GM12878 (cell line): ENCODE measurements at regions not wholly inside any gene's neighbourhood (a gene's known extent, or its start where the extent isn't known, plus 50 kb on each side); places are given as distances from the start of the nearest gene placed in this dataset.

ENCODE experiments used
- ATAC-seq: fragments of 200-7000 bp; cut with Tn5 transposase; 3 replicates; pipeline ENCODE4 v1.9.1; 2020; ENCODE audit warnings: mild to moderate bottlenecking, moderate library complexity
- BruUV-seq: library from RNA; stranded (reverse); fragments of 400-500 nt; replicated peaks from 2 replicates; lab custom pipeline; 2021; lab: Mats Ljungman, UMichigan
- CTCF ChIA-PET: fragments of 300-600 bp; sonication (Branson Sonifier 250); formaldehyde crosslinking; extraction: SDS; loops from one replicate; lab custom pipeline; 2021; ENCODE audit warnings: inconsistent platforms; lab: Yijun Ruan, JAX
- POLR2A ChIA-PET: fragments of 350-600 bp; formaldehyde crosslinking; extraction: SDS; loops from one replicate; lab custom pipeline; 2021; ENCODE audit warnings: inconsistent platforms; lab: Charles Lee
- RAD21 ChIA-PET: fragments of 300-600 bp; sonication (Branson Sonifier 250); formaldehyde crosslinking; loops from one replicate; lab custom pipeline; 2023; ENCODE audit warnings: antibody characterized with exemption; ENCODE audit not compliant: unreplicated experiment; lab: Charles Lee
- SMC1A ChIA-PET: fragments of 300-600 bp; sonication (Branson Sonifier 250); formaldehyde crosslinking; loops from one replicate; lab custom pipeline; 2023; ENCODE audit not compliant: unreplicated experiment, uncharacterized antibody; lab: Charles Lee
- DNase-seq: peaks from one replicate; pipeline ENCODE4 v3.0.0-alpha.2; 2011; ENCODE audit warnings: low read depth, low spot score
- FAIRE-seq: peaks from 3 replicates; lab custom pipeline; 2011; peaks lifted over from hg19 to GRCh38; lab: Jason Lieb, UNC
- H2AFZ ChIP-seq: 2 replicates; pipeline ENCODE4 v1.6.0; 2011; ENCODE audit warnings: low read depth, low read length, control low read depth; ENCODE audit not compliant: control insufficient read depth
- H3K27ac ChIP-seq: 2 replicates; pipeline ENCODE4 v1.5.1; 2011; ENCODE audit warnings: control low read depth; ENCODE audit not compliant: control insufficient read depth, insufficient read depth
- H3K27me3 ChIP-seq, 2 experiments: replicated peaks in 1 of 2; 2 replicates each; pipeline versions ENCODE4 v1.6.0 to v1.6.1; 2011; ENCODE audit warnings: low read length in 1 of 2; ENCODE audit not compliant: control insufficient read depth in 2 of 2, insufficient read depth in 2 of 2
- H3K36me3 ChIP-seq, 2 experiments: 2 replicates each; pipeline ENCODE4 v1.5.1; 2011; ENCODE audit warnings: low read length in 1 of 2; ENCODE audit not compliant: control insufficient read depth in 2 of 2, insufficient read depth in 2 of 2
- H3K4me1 ChIP-seq: 2 replicates; pipeline ENCODE4 v1.6.1; 2011; ENCODE audit warnings: mild to moderate bottlenecking, low read length, moderate library complexity, mixed read lengths; ENCODE audit not compliant: control insufficient read depth, insufficient read depth
- H3K4me2 ChIP-seq: 2 replicates; pipeline ENCODE4 v1.6.0; 2011; ENCODE audit warnings: control low read depth; ENCODE audit not compliant: control insufficient read depth, insufficient read depth
- H3K4me3 ChIP-seq: fragments of 200-600 bp; sonication (generic); 2 replicates; pipeline ENCODE4 v1.5.1; 2016
- H3K79me2 ChIP-seq: 2 replicates; pipeline ENCODE4 v1.6.0; 2011; ENCODE audit warnings: low read length; ENCODE audit not compliant: control insufficient read depth, insufficient read depth
- H3K9ac ChIP-seq: 2 replicates; pipeline ENCODE4 v1.8.0; 2011; ENCODE audit warnings: low read length, control low read depth, mixed read lengths; ENCODE audit not compliant: control insufficient read depth, insufficient read depth
- H3K9me3 ChIP-seq: replicated peaks from 3 replicates; pipeline ENCODE4 v1.5.1; 2011; ENCODE audit warnings: mild to moderate bottlenecking, low read length; ENCODE audit not compliant: control insufficient read depth, insufficient read depth
- H4K20me1 ChIP-seq: 2 replicates; pipeline ENCODE4 v1.6.0; 2011; ENCODE audit not compliant: control insufficient read depth, insufficient read depth
- CBFB ChIP-seq: IDR thresholded peaks from 2 replicates; pipeline ENCODE4 v1.6.1; 2016; ENCODE audit warnings: antibody characterized with exemption, low read depth
- CBX5 ChIP-seq: sonication (generic); IDR thresholded peaks from 2 replicates; pipeline ENCODE4 v1.6.1; 2016; ENCODE audit warnings: low read depth, moderate library complexity, mild to moderate bottlenecking, inconsistent platforms
- CHD1 ChIP-seq: IDR thresholded peaks from 2 replicates; pipeline ENCODE4 v1.6.1; 2012; ENCODE audit warnings: low read depth, low read length, improper control_type of control experiment
- EED ChIP-seq: sonication (generic); IDR thresholded peaks from 2 replicates; pipeline ENCODE4 v1.6.1; 2016; ENCODE audit warnings: antibody characterized with exemption, low read depth
- KDM1A ChIP-seq: fragments of 200-600 bp; sonication (generic); IDR thresholded peaks from 2 replicates; pipeline ENCODE4 v1.6.1; 2016; ENCODE audit warnings: borderline replicate concordance
- SIN3A ChIP-seq: IDR thresholded peaks from 2 replicates; pipeline ENCODE4 v1.6.1; 2012; ENCODE audit warnings: low read depth, low read length, improper control_type of control experiment
- SKIL ChIP-seq: fragments of 450-650 bp; IDR thresholded peaks from 2 replicates; pipeline ENCODE4 v1.6.1; 2017; ENCODE audit warnings: mild to moderate bottlenecking, low read depth, inconsistent platforms; ENCODE audit not compliant: poor library complexity, severe bottlenecking
- SREBF2 ChIP-seq: IDR thresholded peaks from 2 replicates; pipeline ENCODE4 v1.6.1; 2012; ENCODE audit warnings: mild to moderate bottlenecking, low read length
- TAF1 ChIP-seq: IDR thresholded peaks from 2 replicates; pipeline ENCODE4 v1.6.1; 2011; ENCODE audit warnings: mild to moderate bottlenecking, low read depth, low read length, borderline replicate concordance
- TCF3 ChIP-seq: IDR thresholded peaks from 2 replicates; pipeline ENCODE4 v1.6.1; 2012; ENCODE audit warnings: low read depth, mild to moderate bottlenecking, low read length, borderline replicate concordance; ENCODE audit not compliant: insufficient read depth
- USF2 ChIP-seq: IDR thresholded peaks from 2 replicates; pipeline ENCODE4 v1.6.1; 2011; ENCODE audit warnings: low read depth, low read length, improper control_type of control experiment, borderline replicate concordance
- WRNIP1 ChIP-seq: IDR thresholded peaks from 2 replicates; pipeline ENCODE4 v1.6.1; 2011; ENCODE audit warnings: low read depth, low read length, improper control_type of control experiment, borderline replicate concordance
- ZBTB40 ChIP-seq: fragments of 450-650 bp; IDR thresholded peaks from 2 replicates; pipeline ENCODE4 v1.6.1; 2016; ENCODE audit warnings: mild to moderate bottlenecking, moderate library complexity, borderline replicate concordance
- WGBS: methylation state at CpG from one replicate; pipeline ENCODE4 v1.1.6; 2016; ENCODE audit warnings: low lambda C conversion rate; ENCODE audit not compliant: insufficient replicate concordance, insufficient coverage; ENCODE audit errors: missing lambda C conversion rate; 5-methylcytosine and 5-hydroxymethylcytosine counted together
- in situ Hi-C: fragments of 300-500 bp; cut with MboI; formaldehyde crosslinking; loops from 9 replicates; pipeline ENCODE4 v1.14.3; 2018; ENCODE audit warnings: mixed read lengths
- intact Hi-C: fragments of 100-400 bp; cut with micrococcal nuclease; formaldehyde crosslinking; loops from one replicate; pipeline ENCODE4 v1.14.2; 2022; ENCODE audit not compliant: unreplicated experiment

- H3K4me2 ChIP-seq: no peak overlapping the region
- ChIA-PET CTCF (no interaction called here), RAD21 (no interaction called here), SMC1A (no interaction called here), POLR2A (no interaction called here)
- no peaks in the 10 kb centered on the region for H3K9me3 ChIP-seq
- no peak overlapping the region for H3K4me3 ChIP-seq
- TF ChIP-seq TAF1 (no peak), ZBTB40 (no peak), WRNIP1 (no peak), CHD1 (no peak), USF2 (no peak), SIN3A (no peak), EED (no peak), CBX5 (no peak), KDM1A (no peak), CBFB (no peak), TCF3 (no peak), SKIL (no peak), SREBF2 (no peak)
- H3K79me2 ChIP-seq: no peaks in the 10 kb centered on the region
- no TSS peak for BruUV-seq
- no peak overlapping the region for H3K9ac ChIP-seq
- H3K36me3 ChIP-seq: no peaks in the 10 kb centered on the region
- no peak overlapping the region for H3K27ac ChIP-seq
- ATAC-seq (no peak), FAIRE-seq (no peak), DNase-seq (no peak)
- 30% methylated on average over 3 of the region's 3 CpGs for WGBS
- H3K4me1 ChIP-seq: no peaks in the 10 kb centered on the region
- H2AFZ ChIP-seq: no peak overlapping the region
- in situ Hi-C loops: no loop called here
- no peaks in the 10 kb centered on the region for H4K20me1 ChIP-seq
- intact Hi-C loops: no loop called here
- H3K27me3 ChIP-seq: no peaks in the 10 kb centered on the region
Measured at GRCh38 chr13:88086577-88086976, 415.4 kb downstream of the SLITRK5 start.
